GM19324 (cell line): ENCODE measurements at regions not wholly inside any gene's neighbourhood (a gene's known extent, or its start where the extent isn't known, plus 50 kb on each side); places are given as distances from the start of the nearest gene placed in this dataset.
"Not testable (repeated sequence)": the region's sequence is repeated elsewhere in the genome, so short reads cannot be mapped to it uniquely, and the experiment has no call there.

Experiments
- ATAC-seq: cut with Tn5 transposase; IDR thresholded peaks from one replicate; pipeline ENCODE4 v1.9.1; 2021; ENCODE audit warnings: mild to moderate bottlenecking, moderate library complexity; ENCODE audit not compliant: unreplicated experiment, low FRiP score

GRCh38 chr2:87075054-87075790 is 53.6 kb upstream of the PLGLB1 start:
- ATAC-seq: peak; percentile 1

GRCh38 chr2:87075791-87076252 is 54.2 kb upstream of the PLGLB1 start:
- ATAC-seq: peak; percentile 43

- peak; percentile 95 for ATAC-seq
Measured at GRCh38 chr2:87076253-87077123, 54.8 kb upstream of the PLGLB1 start.

- ATAC-seq: not testable (repeated sequence)
Measured at GRCh38 chr2:87077124-87077446, 55.4 kb upstream of the PLGLB1 start.

DNA sequence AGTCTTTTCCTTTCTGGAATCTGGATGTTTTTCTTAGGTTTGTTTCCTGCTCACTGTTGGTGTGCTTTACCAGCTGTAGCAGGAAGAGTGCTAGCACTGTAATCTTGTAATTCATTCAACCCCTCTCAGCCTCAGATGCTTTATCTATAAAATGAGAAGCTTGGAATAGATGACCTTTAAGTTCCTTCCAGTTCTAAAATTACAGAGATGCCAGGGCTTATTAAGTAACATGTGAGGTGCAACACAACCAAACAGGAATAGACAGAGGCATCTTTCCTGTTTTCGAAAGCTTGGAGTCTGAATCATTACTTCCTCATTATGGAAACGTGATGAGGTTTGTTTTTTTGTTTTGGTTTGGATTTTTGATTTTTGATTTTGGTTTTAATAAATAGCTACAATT is 60.1 kb upstream of the PLGLB1 start:
- not testable (repeated sequence) for ATAC-seq

GRCh38 chr2:87088079-87088478 is 66.4 kb upstream of the PLGLB1 start:
- ATAC-seq: not testable (repeated sequence)

DNA sequence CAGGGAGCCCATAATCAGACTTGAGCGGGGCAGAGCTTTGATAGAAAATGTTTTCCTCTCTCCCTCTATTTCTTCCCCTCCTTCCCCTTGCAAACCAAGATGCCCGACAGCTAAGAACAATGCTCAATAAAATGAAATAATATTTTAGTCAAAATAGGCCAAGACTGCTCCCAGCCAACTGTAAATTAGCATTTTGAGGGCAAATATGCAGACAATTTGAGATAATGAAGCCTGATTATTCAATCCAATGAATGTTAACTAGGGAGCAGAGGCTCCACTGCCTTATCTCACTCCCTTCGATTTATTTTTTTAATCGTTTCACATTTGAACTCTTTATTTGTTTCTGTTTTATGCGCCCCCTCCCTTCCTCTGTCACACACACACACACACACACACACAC is 67.8 kb upstream of the PLGLB1 start:
- not testable (repeated sequence) for ATAC-seq

DNA sequence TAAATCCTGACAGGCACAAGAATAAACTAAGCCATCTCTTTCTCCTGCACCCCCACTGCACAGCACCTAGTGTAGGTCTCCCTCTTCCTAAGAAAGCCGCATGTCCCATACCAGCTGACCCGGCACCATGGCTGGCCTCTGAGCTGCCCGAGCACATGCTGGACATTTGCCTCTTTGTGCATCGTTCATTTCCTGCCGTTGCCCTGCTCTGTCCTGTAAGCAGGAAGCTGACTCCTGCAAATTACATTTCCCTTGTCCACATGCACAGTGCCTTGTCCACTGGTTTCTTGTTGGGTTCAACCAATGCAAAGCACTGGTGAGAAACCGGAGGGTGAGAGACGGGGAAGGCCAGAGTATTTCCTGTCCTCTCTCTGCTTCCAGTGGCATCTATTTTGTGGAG is 71.6 kb upstream of the PLGLB1 start:
- ATAC-seq: not testable (repeated sequence)

GRCh38 chr2:87093937-87094529 is 72.4 kb upstream of the PLGLB1 start:
- not testable (repeated sequence) for ATAC-seq

DNA sequence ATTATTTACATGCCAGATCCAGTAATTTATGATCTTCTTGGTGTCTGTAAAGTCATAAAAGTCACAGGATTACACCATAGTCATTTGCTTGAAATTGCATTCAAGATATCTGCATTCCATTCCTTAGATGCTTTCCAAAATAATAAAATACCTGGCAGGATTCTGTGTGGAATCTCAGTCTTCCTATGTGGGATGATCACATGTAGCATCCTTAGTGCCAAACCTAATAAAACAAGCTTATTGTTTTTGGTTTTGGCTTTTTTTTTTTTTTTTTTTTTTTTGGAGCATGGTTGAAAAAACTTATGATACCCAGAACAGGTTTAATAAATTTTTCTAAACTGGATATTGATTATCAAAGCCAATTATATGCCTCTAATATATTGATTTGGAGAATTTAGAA is 74.2 kb upstream of the PLGLB1 start:
- not testable (repeated sequence) for ATAC-seq

DNA sequence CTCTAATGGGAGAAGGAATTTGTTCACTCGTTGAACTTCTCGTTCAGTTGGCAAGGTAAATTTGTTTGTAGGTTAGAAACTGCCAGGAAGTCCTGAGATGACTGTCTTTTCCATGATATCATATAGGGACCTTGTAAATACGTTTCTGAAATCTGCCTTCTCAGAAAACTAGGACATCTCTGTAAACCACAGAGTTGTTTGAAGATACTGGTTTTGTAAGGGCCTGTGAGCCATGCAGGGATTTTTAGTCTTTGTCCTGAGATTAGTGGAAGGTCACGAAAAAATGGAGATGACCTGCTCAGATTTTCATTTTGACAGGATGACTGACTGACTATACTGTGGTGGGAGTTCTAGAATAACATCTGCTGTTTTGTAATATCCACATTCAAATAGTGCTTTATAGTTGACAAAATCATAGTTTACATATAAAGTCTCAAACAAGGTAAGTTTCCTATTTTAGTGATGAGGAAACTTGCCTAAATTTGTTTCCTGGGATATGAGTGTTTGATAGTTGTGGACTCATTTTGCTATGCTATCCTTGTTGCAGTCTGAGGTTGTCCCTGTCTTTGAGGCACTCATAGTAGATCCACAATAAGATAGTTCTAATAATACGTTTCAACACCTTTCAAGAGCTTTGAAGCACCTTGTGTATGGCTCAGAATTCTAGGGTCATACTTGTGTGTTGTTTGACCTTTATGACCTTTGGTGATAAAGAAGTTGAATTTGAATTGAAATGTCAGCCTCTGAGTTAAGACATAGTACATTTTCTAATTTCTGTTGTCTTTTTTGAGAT is 107.3 kb upstream of the PLGLB1 start:
- not testable (repeated sequence) for ATAC-seq

GRCh38 chr2:87132577-87132976 is 110.9 kb upstream of the PLGLB1 start:
- not testable (repeated sequence) for ATAC-seq

DNA sequence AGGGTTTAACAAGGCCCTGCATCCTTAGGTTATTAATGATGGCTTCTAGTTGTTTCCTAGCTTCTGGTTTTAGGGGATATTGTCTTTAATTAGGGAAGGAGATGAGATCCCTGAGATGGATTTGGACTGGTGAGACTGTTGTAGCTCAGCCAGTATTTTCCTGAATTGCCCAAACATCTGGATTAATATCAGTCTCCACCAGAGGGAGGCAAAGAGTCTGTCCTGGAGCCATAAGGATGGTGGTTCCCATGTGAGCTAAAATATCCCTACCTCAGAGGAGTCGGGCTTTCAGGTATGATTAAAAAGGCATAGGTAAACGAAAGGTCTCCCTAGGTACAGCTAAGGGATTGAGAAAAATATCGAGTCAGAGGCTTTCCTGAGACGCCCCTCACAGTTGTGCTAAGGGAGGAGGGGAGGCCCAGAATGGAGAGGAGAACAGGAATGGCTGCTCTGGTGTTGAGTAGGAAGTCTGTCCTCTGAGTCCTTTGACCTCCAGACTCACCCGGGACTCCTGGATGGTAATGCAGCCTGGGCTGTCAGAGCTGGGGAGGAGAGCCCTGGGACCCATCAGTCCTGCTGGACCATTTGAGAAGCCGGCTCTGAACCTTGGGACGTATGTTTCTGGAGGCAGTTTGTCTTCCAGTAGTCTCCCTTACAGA is 130.3 kb upstream of the PLGLB1 start:
- not testable (repeated sequence) for ATAC-seq

DNA sequence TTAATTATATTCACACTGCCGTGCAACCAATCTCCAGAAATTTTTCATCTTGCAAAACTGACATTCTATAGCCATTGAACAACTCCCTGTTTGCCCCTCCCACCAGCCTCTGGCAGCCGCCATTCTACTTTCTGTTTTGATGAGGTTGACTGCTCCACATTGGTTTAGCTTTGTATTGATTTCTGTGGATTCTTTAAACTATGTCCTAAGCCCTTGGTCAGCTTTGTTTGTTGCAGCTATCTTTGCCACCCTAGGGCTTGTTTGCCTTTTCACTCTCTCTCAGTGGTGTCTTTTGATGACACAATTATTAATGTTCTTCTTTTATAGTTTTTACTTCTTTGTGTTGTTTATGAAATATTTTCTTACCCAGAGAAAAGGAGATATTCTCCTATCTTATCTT is 152.8 kb upstream of the PLGLB1 start:
- ATAC-seq: not testable (repeated sequence)

DNA sequence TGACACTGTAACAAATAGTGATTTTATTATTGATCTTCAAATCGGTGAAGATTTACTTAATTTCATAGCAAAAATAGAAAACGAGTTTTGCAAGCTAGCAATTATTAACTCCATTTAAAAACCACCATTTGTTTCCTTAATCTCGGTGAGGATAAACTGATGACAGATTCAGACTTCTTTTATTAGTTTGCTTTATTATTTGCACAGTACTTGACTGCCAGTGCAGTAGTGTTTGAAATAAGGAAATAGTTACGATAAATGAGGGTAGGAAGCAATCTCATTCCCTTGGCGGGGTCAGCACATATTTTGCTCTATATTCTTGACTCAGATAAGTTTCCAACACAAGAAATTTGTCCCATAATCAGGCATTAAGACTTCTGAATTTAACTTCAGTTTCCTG is 161.7 kb upstream of the PLGLB1 start:
- not testable (repeated sequence) for ATAC-seq

- ATAC-seq: not testable (repeated sequence)
Measured at GRCh38 chr2:87184260-87184659, 162.6 kb upstream of the PLGLB1 start.

- ATAC-seq: not testable (repeated sequence)
Measured at GRCh38 chr2:87189214-87189613, 167.6 kb upstream of the PLGLB1 start.

DNA sequence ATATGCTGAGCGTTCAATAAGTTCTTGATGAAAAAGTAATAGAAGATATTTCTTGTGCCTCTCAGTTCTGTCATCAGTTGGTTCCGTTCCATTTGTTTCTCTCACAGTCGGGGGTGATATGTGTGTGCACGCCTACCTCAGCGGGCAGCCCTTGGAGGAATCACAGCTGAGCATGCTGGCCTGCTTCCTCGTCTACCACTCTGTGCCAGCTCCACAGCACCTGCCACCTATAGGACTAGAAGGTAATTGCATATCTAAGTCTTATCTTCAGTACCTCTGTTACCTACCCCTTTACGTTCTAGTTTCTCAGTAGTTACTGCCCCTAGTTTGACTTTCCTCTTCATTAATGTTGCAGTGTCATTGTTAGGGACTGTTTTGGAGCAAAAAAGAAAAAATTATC is 171.7 kb upstream of the PLGLB1 start:
- ATAC-seq: not testable (repeated sequence)

- not testable (repeated sequence) for ATAC-seq
Measured at GRCh38 chr2:87194254-87194999, 172.8 kb upstream of the PLGLB1 start.
